Fibroblast of villous mesenchyme (primary cell): ENCODE measurements at regions not wholly inside any gene's neighbourhood (a gene's known extent, or its start where the extent isn't known, plus 50 kb on each side); places are given as distances from the start of the nearest gene placed in this dataset.
A peak's percentile ranks its signal among the peaks of the same experiment; 100 is the strongest.
"Not testable (repeated sequence)": the region's sequence is repeated elsewhere in the genome, so short reads cannot be mapped to it uniquely, and the experiment has no call there.

Experiments used
- DNase-seq: peaks from one replicate; pipeline ENCODE4 v3.0.0-alpha.2; 2010; ENCODE audit warnings: low read depth
- H3K4me3 ChIP-seq: 2 replicates; pipeline ENCODE4 v1.5.1; 2011; ENCODE audit warnings: low read depth, mild to moderate bottlenecking, low read length
- TF ChIP-seq, protein P1 (sequence below): IDR thresholded peaks from 2 replicates; pipeline ENCODE4 v1.5.1; 2012; ENCODE audit warnings: low read depth, mild to moderate bottlenecking, low read length; ENCODE audit not compliant: insufficient read depth

GRCh38 chr20:26167499-26167898 is 470.8 kb upstream of the ZNF337 start:
- H3K4me3 ChIP-seq = no peak overlapping the region
- TF ChIP-seq, protein P1, sequence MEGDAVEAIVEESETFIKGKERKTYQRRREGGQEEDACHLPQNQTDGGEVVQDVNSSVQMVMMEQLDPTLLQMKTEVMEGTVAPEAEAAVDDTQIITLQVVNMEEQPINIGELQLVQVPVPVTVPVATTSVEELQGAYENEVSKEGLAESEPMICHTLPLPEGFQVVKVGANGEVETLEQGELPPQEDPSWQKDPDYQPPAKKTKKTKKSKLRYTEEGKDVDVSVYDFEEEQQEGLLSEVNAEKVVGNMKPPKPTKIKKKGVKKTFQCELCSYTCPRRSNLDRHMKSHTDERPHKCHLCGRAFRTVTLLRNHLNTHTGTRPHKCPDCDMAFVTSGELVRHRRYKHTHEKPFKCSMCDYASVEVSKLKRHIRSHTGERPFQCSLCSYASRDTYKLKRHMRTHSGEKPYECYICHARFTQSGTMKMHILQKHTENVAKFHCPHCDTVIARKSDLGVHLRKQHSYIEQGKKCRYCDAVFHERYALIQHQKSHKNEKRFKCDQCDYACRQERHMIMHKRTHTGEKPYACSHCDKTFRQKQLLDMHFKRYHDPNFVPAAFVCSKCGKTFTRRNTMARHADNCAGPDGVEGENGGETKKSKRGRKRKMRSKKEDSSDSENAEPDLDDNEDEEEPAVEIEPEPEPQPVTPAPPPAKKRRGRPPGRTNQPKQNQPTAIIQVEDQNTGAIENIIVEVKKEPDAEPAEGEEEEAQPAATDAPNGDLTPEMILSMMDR = no peak
- no peak for DNase-seq

DNA sequence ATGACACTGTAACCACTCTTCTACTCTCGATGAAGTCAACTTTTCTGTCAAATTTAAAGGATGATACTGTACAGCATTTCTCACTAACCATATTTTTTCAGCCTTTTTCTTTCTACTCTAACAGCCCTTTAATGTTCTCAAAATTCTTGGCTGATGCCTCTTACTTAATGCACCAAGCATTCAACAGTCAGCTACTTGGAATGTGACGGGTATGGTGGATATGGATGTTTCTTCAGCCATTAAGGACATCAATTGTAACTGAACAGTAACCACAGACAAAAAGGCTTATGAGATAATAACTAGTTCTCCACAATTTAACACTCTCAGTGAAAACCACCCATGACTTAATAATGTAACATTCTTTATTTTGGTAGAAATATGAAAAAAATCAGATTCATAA is 467.2 kb upstream of the ZNF337 start:
- DNase-seq = peak; percentile 27
- TF ChIP-seq, protein P1 = no peak
- H3K4me3 ChIP-seq = no peak overlapping the region

- DNase-seq = not testable (repeated sequence)
Observed at GRCh38 chr20:26163151-26163550, 466.5 kb upstream of the ZNF337 start.

GRCh38 chr20:26161741-26162140 is 465.1 kb upstream of the ZNF337 start:
- H3K4me3 ChIP-seq, DNase-seq: not testable (repeated sequence)

More at GRCh38 chr20:26163151-26163550, 466.5 kb upstream of the ZNF337 start:
- not testable (repeated sequence) for H3K4me3 ChIP-seq

DNA sequence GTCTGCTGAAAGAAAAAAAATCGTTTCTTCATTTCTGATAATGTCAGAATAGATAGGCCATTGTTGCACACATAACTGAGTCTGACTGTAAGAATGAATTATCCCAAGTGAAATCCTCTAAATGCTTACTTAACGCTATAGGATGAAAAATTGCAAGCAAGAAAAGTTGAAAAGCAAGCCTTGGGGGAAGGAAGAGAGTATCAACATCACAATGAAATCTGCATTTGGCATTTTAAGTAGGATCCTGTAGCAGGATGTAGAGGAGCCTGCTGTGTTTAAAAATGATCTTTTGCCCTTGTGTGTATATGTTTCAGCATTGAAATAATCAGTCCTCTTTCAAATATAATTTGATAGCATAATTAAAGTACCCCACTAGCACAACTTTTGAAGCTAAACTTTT is 464.3 kb upstream of the ZNF337 start:
- DNase-seq, H3K4me3 ChIP-seq: not testable (repeated sequence)

DNA sequence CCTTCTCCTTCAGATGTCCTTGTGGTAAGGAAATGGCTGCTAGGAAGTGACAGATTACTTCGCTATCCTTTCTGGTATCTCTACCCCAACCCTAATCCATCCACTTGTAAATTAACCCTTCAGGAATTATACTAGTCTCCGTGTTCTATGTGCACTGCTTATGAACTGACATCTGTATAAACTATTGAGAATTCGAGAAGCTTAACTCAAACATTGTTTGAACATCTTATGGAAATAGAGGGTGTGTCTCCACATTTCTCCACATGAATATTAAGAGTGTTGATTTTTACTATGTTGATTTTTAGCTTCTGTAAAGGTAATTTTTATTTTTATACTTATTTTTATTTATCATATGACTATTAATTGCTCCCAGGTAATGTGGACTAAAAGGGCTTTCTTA is 457.6 kb upstream of the ZNF337 start:
- no peak for DNase-seq
- TF ChIP-seq, protein P1 = no peak
- no peak overlapping the region for H3K4me3 ChIP-seq

DNA sequence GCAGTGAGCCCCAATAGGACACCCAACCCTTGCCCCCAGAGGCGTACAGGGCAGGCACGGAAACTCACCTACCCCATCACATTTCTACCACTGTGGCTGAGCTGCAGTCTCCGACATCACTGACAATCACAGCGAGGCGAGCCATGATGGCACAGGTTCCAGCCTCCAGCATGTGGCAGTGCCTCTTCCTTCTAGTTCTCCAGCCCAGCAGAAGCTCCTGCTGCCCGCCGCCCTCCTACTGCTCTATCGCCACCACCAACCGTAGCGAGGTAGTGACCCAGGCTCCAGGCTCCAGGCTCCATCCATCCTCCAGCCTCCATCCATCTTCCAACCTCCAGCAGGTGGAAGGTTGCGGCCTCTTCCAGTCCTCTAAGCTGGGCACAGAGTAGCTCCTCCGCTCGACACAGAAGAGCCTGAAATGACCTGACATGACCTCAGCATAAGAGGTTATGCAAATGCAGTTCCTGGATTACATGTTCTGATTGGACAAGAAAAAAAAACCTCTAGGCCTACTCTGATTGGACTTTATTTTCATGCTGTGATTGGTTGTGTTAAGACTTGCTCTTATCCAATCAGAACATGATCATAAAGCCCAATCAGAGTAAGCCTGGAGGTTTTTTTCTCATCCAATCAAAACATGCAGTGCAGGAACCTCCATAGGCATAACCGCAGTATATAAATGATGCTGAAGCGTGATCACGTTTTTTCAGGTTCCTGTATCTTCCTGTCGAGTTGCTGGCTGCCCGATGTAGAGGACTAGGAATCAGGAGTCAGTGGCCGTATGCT is 438.9 kb upstream of the ZNF337 start:
- H3K4me3 ChIP-seq = no peak overlapping the region
- DNase-seq = no peak
- TF ChIP-seq, protein P1 = no peak

- TF ChIP-seq, protein P1 = no peak
- no peak overlapping the region for H3K4me3 ChIP-seq
- no peak for DNase-seq
Observed at GRCh38 chr20:26134606-26135005, 438.0 kb upstream of the ZNF337 start.

DNA sequence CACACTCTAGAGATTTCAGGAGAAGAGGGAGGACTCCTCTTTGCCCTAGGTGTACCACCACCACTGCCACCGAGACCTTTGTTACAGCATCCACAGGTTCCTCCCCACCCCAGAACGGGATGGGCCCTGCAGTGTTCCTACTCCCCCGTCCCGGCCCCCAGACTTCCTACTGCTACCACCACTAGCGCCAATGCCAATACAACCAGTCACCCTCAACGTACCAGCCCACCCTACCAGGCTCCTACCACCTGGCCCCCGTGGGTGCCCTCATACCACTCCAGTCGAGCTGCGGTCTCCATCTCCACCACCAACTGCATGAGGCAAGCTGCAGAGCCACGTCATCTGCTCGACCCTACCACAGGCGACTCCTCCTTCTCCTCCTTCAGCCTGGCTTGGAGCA is 437.1 kb upstream of the ZNF337 start:
- H3K4me3 ChIP-seq, DNase-seq: not testable (repeated sequence)

- not testable (repeated sequence) for DNase-seq
Observed at GRCh38 chr20:26120920-26121319, 424.3 kb upstream of the ZNF337 start.

DNA sequence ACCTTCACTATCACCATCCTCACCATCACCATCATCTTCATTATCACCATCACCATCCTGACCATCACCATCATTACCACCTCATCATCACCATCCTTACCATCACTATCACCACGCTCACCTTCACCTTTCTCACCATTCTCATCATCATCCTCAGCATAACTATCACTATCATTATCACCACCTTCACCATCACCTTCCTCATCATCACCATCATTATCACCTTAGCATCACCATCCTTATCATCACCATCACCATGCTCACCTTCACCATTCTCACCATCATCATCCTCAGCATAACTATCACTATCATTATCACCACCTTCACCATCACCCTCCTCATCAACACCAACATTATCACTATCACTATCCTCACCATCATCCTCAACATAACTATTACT is 397.8 kb upstream of the ZNF337 start:
- not testable (repeated sequence) for H3K4me3 ChIP-seq, DNase-seq

More at GRCh38 chr20:26120920-26121319, 424.3 kb upstream of the ZNF337 start:
- H3K4me3 ChIP-seq = not testable (repeated sequence)

- H3K4me3 ChIP-seq, DNase-seq: not testable (repeated sequence)
Observed at GRCh38 chr20:26091921-26092320, 395.3 kb upstream of the ZNF337 start.

DNA sequence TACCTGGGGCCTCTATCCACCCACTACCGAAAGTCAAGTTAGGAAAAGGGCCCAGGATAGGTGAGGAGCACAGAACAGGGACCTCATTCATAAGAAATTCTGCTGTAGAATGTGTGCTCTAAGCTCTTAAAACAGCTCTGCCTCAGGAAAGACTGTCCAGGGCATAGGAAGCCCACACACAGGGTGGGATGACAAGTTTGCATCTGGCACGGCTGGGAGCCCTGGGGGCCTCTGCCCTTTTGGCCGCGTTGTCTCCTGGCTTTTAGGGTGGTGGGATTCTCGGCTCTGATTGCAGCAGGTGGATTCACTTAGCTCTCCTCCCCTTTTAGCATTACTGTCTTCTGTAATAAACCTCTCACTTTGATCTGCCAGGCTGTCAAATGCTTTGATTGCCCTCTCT is 389.5 kb upstream of the ZNF337 start:
- DNase-seq, H3K4me3 ChIP-seq: not testable (repeated sequence)
